Right atrium auricular region (tissue), 2 donors: ENCODE measurements at regions not wholly inside any gene's neighbourhood (a gene's known extent, or its start where the extent isn't known, plus 50 kb on each side); places are given as distances from the start of the nearest gene placed in this dataset.

ENCODE experiments used
- DNase-seq: peaks from one replicate; pipeline ENCODE4 v3.0.0-alpha.2; 2019; ENCODE audit warnings: low spot score
- H3K27ac ChIP-seq, 2 donors: fragments of 200-600 bp; sonication (generic); 1 replicate in 1 of 2; 2 replicates in 1 of 2; pipeline ENCODE4 v1.5.1; 2016 to 2019
- H3K27me3 ChIP-seq, 2 donors: fragments of 200-600 bp; sonication (generic); one replicate each; pipeline versions ENCODE4 v1.5.1 to v1.6.0; 2017 to 2019
- H3K36me3 ChIP-seq: fragments of 200-600 bp; sonication (generic); one replicate; pipeline ENCODE4 v1.5.1; 2016
- H3K4me1 ChIP-seq, 2 donors: fragments of 200-600 bp; sonication (generic); one replicate each; pipeline versions ENCODE4 v1.5.1 to v1.6.0; 2017 to 2019
- H3K4me3 ChIP-seq, 2 donors: fragments of 200-600 bp; sonication (generic); 1 replicate in 1 of 2; 2 replicates in 1 of 2; pipeline ENCODE4 v1.5.1; 2017 to 2019; ENCODE audit warnings: mild to moderate bottlenecking in 1 of 2, moderate library complexity in 1 of 2
- H3K9me3 ChIP-seq, 2 donors: fragments of 200-600 bp; sonication (generic); one replicate each; pipeline ENCODE4 v1.5.1; 2019
- TF ChIP-seq, protein P1 (sequence below), 2 donors: fragments of 200-600 bp; sonication (generic); IDR thresholded peaks; one replicate each; pipeline ENCODE4 v1.5.1; 2019; ENCODE audit warnings: antibody characterized with exemption in 2 of 2

DNA sequence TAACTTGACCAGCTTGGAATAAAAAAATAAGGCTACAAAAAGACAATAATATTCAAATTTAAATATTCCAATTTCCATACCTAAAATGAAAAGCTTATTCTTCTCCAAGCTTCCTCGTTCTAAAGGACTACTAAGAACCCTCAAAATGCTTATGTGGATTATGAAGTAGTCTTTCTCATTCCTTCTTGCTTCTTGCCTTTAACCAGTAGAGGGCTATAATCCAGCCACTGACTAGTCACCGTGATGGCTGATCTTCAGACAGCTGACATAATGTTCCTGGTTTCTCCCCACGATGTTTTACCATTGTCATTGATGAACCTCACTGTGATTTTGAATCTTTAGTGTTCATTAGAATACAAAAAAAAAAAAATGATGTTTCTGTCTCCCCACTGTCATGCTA, 515.3 kb downstream of the TLE1 start:
- no peak overlapping the region for H3K4me3 ChIP-seq
- H3K36me3 ChIP-seq, result no peaks in the 10 kb centered on the region
- H3K27ac ChIP-seq, result no peak overlapping the region
- DNase-seq, result no peak
- H3K9me3 ChIP-seq, result no peaks in the 10 kb centered on the region
- no peaks in the 10 kb centered on the region for H3K27me3 ChIP-seq
- TF ChIP-seq, protein P1, sequence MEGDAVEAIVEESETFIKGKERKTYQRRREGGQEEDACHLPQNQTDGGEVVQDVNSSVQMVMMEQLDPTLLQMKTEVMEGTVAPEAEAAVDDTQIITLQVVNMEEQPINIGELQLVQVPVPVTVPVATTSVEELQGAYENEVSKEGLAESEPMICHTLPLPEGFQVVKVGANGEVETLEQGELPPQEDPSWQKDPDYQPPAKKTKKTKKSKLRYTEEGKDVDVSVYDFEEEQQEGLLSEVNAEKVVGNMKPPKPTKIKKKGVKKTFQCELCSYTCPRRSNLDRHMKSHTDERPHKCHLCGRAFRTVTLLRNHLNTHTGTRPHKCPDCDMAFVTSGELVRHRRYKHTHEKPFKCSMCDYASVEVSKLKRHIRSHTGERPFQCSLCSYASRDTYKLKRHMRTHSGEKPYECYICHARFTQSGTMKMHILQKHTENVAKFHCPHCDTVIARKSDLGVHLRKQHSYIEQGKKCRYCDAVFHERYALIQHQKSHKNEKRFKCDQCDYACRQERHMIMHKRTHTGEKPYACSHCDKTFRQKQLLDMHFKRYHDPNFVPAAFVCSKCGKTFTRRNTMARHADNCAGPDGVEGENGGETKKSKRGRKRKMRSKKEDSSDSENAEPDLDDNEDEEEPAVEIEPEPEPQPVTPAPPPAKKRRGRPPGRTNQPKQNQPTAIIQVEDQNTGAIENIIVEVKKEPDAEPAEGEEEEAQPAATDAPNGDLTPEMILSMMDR (IDR thresholded peaks at IDR 0.05), result no peak
- no peaks in the 10 kb centered on the region for H3K4me1 ChIP-seq

DNA sequence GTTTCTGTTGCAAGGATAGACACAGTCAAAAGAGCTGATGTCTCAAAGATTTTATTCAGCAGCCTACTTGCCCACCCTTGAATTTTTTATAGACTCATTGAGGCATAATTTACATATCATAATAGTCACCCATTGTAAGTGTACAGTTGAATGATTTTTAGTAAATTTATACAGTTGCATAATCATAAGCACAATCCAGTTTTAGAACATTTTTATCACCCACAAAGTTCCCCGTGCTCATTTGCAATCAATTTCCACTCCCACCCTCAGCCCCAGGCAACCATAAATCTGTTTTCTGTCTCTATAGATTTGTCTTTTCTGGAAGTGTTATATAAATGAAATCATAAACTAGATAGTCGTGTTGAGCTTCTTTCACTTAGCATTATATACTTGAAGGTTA, 517.7 kb downstream of the TLE1 start:
- H3K36me3 ChIP-seq, result no peaks in the 10 kb centered on the region
- no peak for DNase-seq
- H3K4me1 ChIP-seq, result no peaks in the 10 kb centered on the region
- no peak overlapping the region for H3K4me3 ChIP-seq
- H3K27ac ChIP-seq, result no peak overlapping the region
- H3K27me3 ChIP-seq, result no peaks in the 10 kb centered on the region
- peaks cover 0 to 3% of the 10 kb centered on the region in 2 donors for H3K9me3 ChIP-seq
- TF ChIP-seq, protein P1 (IDR thresholded peaks at IDR 0.05), result no peak

DNA sequence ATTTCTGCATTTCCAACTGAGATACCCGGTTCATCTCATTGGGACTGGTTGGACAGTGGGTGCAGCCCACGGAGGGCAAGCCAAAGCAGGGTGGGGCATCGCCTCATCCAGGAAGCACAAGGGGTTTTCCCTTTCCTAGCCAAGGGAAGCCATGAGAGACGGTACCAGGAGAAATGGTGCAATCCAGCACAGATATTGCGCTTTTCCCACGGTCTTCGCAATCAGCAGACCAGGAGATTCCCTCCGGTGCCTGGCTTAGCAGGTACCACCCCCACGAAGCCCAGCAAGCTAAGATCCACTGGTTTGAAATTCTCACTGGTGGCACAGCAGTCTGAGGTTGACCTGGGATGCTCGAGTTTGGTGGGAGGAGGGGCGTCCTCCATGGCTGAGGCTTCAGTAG, 527.0 kb downstream of the TLE1 start:
- H3K36me3 ChIP-seq, result no peaks in the 10 kb centered on the region
- no peak overlapping the region for H3K4me3 ChIP-seq
- H3K27ac ChIP-seq, result no peak overlapping the region
- no peaks in the 10 kb centered on the region for H3K27me3 ChIP-seq
- no peaks in the 10 kb centered on the region for H3K9me3 ChIP-seq
- TF ChIP-seq, protein P1 (IDR thresholded peaks at IDR 0.05), result no peak
- no peak for DNase-seq
- no peaks in the 10 kb centered on the region for H3K4me1 ChIP-seq

DNA sequence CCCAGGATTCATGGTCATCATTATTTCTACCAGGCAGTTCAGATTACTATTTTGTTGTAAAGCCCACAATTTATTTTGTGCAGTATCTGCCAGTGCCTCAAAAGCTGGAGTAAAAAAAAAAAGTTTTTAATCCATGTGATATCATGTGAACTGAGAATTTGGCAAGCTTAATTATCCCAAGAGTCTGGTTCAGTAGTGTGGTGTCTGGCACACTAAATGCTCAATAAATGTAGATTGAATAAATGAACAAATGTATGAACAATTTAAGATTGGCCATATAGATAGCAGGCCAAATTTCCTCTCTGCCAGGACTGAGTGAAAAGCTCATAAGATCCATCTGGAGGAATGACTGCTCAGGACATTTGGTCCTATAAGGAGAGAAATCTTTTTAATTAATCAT, 533.0 kb downstream of the TLE1 start:
- Histone ChIP-seq H3K27ac (no peak overlapping the region), H3K9me3 (no peaks in the 10 kb centered on the region), H3K4me3 (no peak overlapping the region), H3K27me3 (no peaks in the 10 kb centered on the region), H3K4me1 (no peaks in the 10 kb centered on the region), H3K36me3 (no peaks in the 10 kb centered on the region)
- TF ChIP-seq, protein P1 (IDR thresholded peaks at IDR 0.05), result no peak
- no peak for DNase-seq

DNA sequence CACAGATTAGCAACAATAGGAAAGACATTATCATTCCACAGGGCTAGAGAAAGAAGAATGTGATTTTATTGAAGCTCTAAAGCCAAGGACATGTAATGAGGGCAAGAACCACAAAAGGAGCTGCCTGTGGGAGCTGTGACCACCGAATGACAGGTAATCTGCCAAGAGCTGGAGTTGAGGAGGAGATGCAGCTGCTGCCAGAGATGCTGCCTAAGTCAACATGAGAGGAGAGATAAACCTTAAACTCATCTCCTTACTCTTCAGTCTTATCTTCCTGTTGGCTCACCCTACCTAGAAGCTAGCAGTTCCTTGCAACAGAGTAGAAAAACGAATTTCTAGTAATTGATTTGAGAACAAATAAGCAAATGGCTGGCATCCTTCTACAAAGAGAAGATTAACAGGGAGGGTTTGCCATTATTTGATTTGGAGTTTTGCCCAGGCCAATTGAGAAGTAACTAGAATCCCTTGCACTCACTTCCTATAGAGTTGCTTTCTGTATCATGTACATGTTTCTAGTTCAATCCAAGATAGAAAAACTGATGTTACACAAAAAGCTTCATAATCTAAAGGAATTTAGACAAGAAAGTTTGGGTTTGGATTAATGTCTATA, 539.2 kb downstream of the TLE1 start:
- Histone ChIP-seq H3K4me1 (no peaks in the 10 kb centered on the region), H3K36me3 (no peaks in the 10 kb centered on the region), H3K9me3 (peaks cover 0 to 14% of the 10 kb centered on the region in 2 donors), H3K4me3 (no peak overlapping the region), H3K27ac (no peak overlapping the region), H3K27me3 (no peaks in the 10 kb centered on the region)
- TF ChIP-seq, protein P1 (IDR thresholded peaks at IDR 0.05), result no peak
- no peak for DNase-seq

DNA sequence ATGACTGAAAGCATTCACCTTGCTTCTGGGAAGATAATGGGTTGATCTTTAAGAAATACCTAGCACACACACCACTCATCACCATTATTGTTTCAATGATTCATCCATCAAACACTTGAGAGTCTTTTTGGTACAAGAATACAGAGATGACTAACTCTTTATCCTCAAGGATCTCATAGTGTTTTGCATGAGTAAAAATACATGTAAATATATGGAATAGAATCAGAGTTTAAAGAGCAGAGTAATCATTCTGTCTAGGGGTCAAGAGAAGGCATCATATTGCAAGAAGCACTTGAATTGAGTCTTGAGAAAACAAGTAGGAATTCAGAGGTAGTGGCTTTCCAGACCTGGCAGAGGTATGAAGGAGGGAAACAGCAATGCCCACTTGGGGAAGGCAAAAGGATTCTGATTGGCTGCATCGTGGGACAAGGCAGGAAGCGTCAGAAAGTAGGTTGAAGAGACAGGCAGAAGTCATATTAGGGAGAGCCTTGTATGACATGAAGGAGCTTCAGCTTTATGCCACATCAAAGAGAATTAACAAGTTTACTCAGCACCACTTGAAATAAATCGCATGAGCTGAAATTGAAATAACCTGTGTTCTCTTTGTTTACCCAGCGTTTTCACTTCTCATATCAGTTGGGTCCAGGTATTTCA, 542.5 kb downstream of the TLE1 start:
- H3K36me3 ChIP-seq, result no peaks in the 10 kb centered on the region
- peaks cover 0 to 14% of the 10 kb centered on the region in 2 donors for H3K9me3 ChIP-seq
- no peaks in the 10 kb centered on the region for H3K4me1 ChIP-seq
- TF ChIP-seq, protein P1 (IDR thresholded peaks at IDR 0.05), result no peak
- H3K4me3 ChIP-seq, result no peak overlapping the region
- no peak for DNase-seq
- H3K27me3 ChIP-seq, result no peaks in the 10 kb centered on the region
- H3K27ac ChIP-seq, result no peak overlapping the region
